Effector memory CD4-positive, alpha-beta T cell (primary cell): ENCODE measurements at regions not wholly inside any gene's neighbourhood (a gene's known extent, or its start where the extent isn't known, plus 50 kb on each side); places are given as distances from the start of the nearest gene placed in this dataset.

Source experiments
- DNase-seq, 3 donors: peaks; one replicate each; pipeline ENCODE4 v3.0.0-alpha.2; 2020
- H3K27ac ChIP-seq: 2 replicates; pipeline ENCODE4 v1.7.0; 2013; ENCODE audit warnings: mild to moderate bottlenecking, low read length, moderate library complexity; ENCODE audit not compliant: insufficient read depth, poor library complexity, severe bottlenecking
- H3K27me3 ChIP-seq: replicated peaks from 2 replicates; pipeline ENCODE4 v1.7.0; 2013; ENCODE audit warnings: mild to moderate bottlenecking, low read length; ENCODE audit not compliant: insufficient read depth, control insufficient read depth, poor library complexity, severe bottlenecking
- H3K36me3 ChIP-seq: 2 replicates; pipeline ENCODE4 v1.7.0; 2013; ENCODE audit warnings: mild to moderate bottlenecking, low read length, moderate library complexity; ENCODE audit not compliant: control insufficient read depth, insufficient read depth
- H3K4me1 ChIP-seq: 2 replicates; pipeline ENCODE4 v1.7.0; 2013; ENCODE audit warnings: low read length, mild to moderate bottlenecking; ENCODE audit not compliant: control insufficient read depth, insufficient read depth, poor library complexity, severe bottlenecking
- H3K4me3 ChIP-seq: 2 replicates; pipeline ENCODE4 v1.7.0; 2013; ENCODE audit warnings: low read length, low read depth, mild to moderate bottlenecking; ENCODE audit not compliant: insufficient read depth, poor library complexity, severe bottlenecking
- H3K9me3 ChIP-seq: 2 replicates; pipeline ENCODE4 v1.7.0; 2013; ENCODE audit warnings: mild to moderate bottlenecking, low read length, moderate library complexity; ENCODE audit not compliant: control insufficient read depth

DNA sequence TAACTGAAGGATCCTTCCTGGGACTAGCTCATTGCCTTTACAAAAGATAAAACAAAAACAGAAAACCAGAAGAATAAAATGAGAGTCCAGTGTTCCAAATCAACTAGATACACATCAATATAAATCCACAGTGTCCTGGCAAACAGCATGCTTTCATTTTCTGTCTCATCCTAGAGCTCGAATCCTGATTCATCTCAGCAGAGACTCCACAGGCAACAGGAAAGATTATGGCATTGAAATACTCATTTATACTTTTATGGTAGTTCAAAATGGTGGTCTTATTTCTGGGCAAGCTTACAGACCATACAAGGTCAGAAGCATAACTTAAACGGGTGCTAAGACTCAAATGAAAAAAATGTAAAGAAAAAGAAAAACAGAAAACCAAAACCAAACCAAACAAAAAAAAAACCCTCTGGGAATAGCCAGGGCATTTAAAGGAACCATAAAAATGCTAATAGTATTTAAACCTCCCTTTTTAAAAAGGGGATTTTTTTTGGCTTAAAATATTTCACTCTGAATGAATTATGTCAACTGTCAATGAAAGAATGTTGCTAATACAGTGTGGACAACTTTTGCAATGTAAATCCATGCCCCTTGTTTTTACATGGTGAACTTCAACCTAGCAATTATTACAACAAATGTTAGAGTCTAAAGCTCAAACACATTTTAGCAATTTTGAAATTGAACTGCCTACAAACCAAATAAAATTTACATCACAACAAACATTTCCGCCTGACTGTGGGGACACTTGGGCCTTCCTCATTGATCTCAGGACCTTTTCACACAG, 57.9 kb downstream of the GPR101 start:
- no peaks in the 10 kb centered on the region for H3K4me1 ChIP-seq

DNA sequence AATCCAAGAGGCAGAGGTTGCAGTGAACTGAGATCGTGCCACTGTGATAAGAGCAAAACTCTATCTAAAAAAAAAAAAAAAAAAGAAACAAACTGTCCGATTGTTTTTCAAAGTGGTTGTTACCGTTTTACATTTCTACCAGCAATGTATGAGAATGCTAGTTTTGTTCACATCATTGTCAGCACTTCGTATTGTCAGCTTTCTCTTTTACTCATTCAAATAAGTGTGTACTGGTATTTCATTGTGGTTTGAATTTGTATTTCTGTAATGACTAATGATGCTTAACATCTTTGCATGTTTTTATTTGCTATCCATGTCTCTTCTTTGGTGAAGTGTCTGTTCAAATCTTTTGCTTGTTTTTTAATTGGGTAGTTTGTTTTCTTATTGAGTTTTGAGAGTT, 65.8 kb downstream of the GPR101 start:
- Histone ChIP-seq H3K9me3 (no peaks in the 10 kb centered on the region), H3K27me3 (no peaks in the 10 kb centered on the region)
- no peak for DNase-seq

More for the DNA sequence above, 57.9 kb downstream of the GPR101 start:
- Histone ChIP-seq H3K4me3 (no peak overlapping the region), H3K27me3 (no peaks in the 10 kb centered on the region), H3K36me3 (no peaks in the 10 kb centered on the region), H3K27ac (no peak overlapping the region), H3K9me3 (no peaks in the 10 kb centered on the region)
- no peak for DNase-seq

DNA sequence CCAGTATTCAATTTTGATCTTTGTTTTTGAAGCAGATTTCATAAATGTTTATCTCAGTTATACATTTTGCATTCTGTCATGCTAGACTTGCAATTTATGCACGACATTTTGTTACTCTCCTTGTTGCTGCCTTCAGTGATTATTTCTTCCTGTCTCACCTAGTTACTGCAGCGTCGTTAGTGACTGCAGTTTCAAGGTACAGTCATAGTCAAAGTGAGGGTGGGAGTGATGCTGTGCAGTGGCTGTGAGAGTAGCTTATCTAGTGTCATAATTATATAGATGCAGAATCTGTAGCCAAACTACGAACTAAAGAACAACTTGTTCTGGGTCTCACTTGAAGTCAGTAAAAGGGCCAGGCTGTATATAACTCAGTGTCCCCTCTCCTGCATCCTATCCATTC, 69.8 kb downstream of the GPR101 start:
- H3K36me3 ChIP-seq: no peaks in the 10 kb centered on the region

More for the DNA sequence above, 65.8 kb downstream of the GPR101 start:
- Histone ChIP-seq H3K36me3 (no peaks in the 10 kb centered on the region), H3K4me1 (no peaks in the 10 kb centered on the region), H3K27ac (no peak overlapping the region), H3K4me3 (no peak overlapping the region)

DNA sequence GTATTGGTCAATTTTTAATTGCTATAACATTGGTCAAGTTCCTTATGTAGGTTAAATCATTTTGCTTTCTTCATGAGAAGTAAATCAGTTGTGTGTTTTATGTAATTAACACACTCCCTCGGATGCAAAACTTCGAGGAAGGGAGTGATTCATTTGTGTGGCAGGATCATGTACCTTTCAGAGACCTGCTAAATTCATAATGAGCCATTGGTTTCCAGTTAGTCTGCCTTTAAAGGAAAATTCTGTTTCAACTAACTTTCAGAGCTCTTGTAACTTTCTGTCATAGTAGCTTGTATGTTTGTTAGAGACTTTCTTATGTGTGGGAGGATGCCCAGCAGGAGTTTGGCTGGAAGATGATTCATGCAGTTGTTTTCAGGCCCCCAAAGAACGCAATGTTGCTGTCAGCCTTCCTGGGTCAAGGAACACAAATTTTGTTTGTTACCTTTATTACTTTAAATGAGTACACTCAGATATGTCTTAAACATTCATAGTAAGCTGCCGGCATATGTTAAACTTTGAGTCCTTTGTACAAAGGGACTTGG, 72.1 kb downstream of the GPR101 start:
- no peaks in the 10 kb centered on the region for H3K27me3 ChIP-seq
- no peak for DNase-seq
- H3K4me3 ChIP-seq: no peak overlapping the region
- no peaks in the 10 kb centered on the region for H3K36me3 ChIP-seq
- no peak overlapping the region for H3K27ac ChIP-seq
- no peaks in the 10 kb centered on the region for H3K9me3 ChIP-seq
- no peaks in the 10 kb centered on the region for H3K4me1 ChIP-seq

More for the DNA sequence above, 69.8 kb downstream of the GPR101 start:
- H3K4me3 ChIP-seq: no peak overlapping the region
- no peaks in the 10 kb centered on the region for H3K9me3 ChIP-seq
- H3K27ac ChIP-seq: no peak overlapping the region
- H3K27me3 ChIP-seq: no peaks in the 10 kb centered on the region
- DNase-seq: no peak
- H3K4me1 ChIP-seq: no peaks in the 10 kb centered on the region

DNA sequence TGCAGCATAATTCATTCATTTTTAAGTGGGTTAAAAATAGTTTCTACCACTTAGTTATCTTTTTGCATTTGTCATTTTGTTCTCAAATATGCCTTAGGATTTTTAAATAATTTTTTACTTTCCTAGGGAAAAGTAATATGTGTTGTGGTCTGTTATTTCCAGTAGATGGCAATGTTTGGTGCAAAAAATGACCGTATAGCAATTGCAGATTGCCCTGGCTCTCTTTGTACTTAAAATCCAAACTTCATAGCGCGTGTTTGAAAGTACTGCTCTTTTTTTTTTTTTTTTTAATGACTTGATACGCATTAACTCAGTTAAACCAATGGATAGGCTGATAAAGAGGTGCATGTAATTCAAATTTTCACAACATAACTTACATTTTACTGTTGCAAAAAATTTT, 74.4 kb upstream of the RBMX start:
- no peak for DNase-seq
- Histone ChIP-seq H3K36me3 (no peaks in the 10 kb centered on the region), H3K27me3 (no peaks in the 10 kb centered on the region), H3K27ac (no peak overlapping the region), H3K4me3 (no peak overlapping the region), H3K4me1 (no peaks in the 10 kb centered on the region), H3K9me3 (no peaks in the 10 kb centered on the region)

DNA sequence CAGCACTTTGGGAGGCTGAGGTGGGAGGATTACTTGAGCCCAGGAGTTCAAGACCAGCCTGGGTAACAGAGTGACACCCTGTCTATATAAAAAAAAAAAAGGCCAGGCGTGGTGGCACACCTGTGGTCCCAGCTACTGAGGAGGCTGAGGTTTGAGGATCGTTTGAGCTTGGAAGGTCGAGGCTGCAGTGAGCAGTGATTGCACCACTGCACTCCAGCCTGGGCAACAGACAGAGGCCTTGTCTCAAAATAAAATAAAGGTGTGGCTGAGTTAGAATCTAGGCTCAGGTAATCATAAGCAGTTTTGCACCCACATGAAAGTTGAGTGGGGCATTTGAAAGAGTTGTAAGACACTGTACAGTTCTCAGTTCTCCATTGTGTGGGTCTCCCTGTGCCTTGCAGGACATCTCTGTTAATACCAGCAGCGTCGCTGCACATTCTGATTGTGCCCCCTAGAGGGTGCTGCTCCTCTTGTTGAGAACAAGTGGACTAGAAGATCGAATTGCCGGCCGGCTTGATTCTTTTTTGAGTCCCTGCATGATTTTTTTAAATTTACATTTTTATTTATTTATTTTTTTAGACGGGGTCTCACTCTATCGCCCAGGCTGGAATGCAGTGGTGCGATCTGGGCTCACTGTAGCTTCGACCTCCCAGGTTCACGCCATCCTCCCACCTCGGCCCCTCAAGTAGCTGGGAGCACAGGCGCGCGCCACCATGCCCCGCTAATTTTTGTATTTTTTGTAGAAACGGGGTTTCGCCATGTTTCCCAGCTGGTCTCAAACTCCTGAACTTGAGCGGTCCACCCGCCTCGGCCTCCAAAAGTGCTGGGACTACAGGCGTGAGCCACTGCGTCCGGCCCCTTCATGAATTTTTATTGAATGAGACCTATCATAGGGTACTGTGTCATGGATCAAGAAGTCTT, 73.6 kb upstream of the RBMX start:
- H3K27me3 ChIP-seq: no peaks in the 10 kb centered on the region
- peak in 2 of 3 donors; percentile 7 to 29 for DNase-seq
- no peaks in the 10 kb centered on the region for H3K4me1 ChIP-seq
- H3K4me3 ChIP-seq: no peak overlapping the region
- H3K36me3 ChIP-seq: no peaks in the 10 kb centered on the region
- H3K27ac ChIP-seq: no peak overlapping the region
- H3K9me3 ChIP-seq: no peaks in the 10 kb centered on the region

DNA sequence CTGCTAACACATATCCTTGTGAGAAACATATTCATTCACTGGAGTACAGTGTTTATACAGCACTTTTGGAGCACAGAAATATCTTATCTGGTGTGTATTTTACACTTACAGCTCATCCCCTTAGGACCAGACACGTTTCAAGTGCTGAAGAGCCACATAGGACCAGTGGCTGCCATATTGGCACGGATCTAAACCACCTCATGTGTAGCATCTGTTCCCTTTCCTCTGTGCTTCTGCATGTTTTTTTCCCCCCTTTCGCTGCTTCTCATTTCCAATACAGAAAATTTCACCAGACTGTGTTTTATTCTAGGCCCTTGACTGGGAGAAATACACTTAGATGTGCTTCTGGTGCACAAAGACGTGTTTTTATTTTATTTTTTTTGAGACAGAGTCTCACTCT, 69.7 kb upstream of the RBMX start:
- H3K27me3 ChIP-seq: no peaks in the 10 kb centered on the region
- H3K4me3 ChIP-seq: no peak overlapping the region
- H3K4me1 ChIP-seq: no peaks in the 10 kb centered on the region
- no peak overlapping the region for H3K27ac ChIP-seq
- no peaks in the 10 kb centered on the region for H3K36me3 ChIP-seq
- H3K9me3 ChIP-seq: no peaks in the 10 kb centered on the region
- no peak for DNase-seq

DNA sequence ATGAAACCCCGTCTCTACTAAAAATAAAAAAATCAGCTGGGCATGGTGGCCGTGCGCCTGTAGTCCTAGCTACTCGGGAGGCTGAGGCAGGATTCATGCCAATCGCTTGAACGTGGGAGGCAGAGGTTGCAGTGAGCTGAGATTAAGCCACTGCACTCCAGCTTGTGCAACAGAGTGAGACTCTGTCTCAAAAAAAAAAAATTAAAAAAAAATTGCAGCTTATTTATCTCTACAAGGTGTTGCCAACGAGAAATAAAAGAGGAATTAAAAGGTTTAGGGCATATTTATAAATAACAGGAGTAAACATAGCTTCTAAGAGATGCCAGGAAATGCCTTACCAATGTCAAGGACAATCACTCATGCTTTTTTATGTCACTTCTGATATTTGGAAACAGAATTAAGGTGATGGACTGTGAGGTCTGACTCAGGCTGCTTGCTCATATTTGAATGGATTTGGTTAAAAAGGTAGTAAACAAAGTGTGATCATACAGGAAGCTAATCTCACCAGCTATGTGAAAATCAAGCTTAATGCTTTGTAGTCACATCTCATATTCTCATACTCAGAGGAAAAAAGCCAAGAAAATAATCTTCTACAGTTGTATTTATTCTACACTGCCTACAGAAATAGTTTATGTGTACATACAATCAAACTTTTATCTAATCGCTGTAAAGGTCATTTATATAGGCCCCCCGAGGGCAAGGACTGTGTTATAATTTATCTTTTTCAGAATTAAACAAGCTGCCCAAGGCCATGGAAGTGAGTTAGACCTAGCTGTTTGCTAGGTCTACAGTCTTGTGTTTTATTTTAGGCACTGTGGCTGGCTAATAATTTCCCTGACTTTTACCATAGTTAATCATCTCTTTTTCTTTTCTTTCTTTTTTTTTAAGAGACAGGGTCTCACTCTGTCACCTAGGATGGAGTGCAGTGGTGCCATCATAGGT, 61.1 kb upstream of the RBMX start:
- H3K27me3 ChIP-seq: no peaks in the 10 kb centered on the region
- no peak for DNase-seq
- H3K9me3 ChIP-seq: no peaks in the 10 kb centered on the region
- H3K36me3 ChIP-seq: no peaks in the 10 kb centered on the region
- H3K4me1 ChIP-seq: no peaks in the 10 kb centered on the region
- no peak overlapping the region for H3K4me3 ChIP-seq
- H3K27ac ChIP-seq: no peak overlapping the region

DNA sequence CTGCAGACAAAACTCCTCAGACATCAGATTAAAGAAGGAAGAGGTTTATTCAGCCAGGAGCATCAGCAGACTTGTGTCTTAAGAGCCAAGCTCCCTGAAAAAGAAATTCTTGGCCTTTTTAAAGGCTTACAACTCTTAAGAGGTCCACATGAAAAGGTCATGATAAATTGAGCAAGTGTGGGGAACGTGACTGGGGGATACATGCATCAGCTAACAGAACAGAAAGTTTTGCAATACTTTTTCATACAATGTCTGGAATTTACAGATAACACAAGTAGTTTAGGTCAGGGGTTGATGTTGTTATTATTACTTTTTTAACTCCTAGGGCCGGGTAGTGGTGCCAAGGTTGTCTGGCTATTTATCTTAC, 55.6 kb upstream of the RBMX start:
- Histone ChIP-seq H3K4me1 (no peaks in the 10 kb centered on the region), H3K4me3 (no peak overlapping the region), H3K9me3 (no peaks in the 10 kb centered on the region), H3K36me3 (no peaks in the 10 kb centered on the region), H3K27me3 (no peaks in the 10 kb centered on the region), H3K27ac (no peak overlapping the region)
- no peak for DNase-seq
